Right forelimb (tissue), 1 donor: ENCODE measurements at regions not wholly inside any gene's neighbourhood (a gene's known extent, or its start where the extent isn't known, plus 50 kb on each side); places are given as distances from the start of the nearest gene placed in this dataset.

Experiments
- DNase-seq: peaks from one replicate; pipeline ENCODE4 v3.0.0-alpha.2; 2018

DNA sequence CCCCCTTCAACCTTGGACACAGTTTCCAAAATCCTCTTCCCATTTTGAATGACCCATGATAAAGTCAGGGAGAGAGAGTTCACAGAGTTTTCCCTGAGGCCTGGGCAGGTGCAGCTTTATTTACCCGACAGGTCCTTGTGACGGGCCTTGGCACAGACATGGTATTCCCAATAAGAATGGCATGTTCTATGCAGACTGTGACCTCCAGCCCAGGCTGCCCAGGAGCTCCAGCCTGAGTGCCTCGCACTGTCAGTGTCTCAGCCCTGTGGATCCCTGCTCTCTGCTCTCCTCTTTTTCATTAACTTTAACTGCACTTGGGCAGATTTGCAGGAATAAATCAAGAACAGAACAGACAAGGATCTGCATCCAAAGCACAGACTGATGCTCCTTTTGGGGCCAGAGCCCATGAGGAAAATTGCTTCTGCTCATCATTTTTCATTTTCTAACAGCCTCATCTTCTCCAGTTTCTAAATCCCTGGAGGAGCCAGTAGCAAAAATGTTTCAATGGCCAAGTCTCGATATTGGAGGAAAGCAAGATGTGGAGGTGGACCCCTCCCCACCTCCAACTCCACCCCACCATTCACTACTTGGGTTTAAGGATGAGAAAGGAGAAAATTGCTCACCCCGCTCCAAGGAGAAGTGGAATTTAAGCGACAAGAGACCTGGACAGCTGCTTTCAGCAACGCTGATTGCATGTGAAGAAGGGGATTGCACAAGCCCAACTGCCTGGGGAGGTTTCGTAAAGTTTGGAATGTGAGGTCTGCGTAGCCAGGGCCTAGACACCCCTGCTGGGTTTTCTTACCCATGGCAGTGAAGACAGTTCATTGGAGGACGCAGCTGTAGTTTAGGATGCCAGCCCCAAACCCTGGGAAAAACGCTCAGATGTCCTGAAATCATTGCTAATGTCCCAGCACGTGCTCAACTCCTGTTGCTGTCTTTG is 225.9 kb downstream of the WDR11 start:
- no peak for DNase-seq

DNA sequence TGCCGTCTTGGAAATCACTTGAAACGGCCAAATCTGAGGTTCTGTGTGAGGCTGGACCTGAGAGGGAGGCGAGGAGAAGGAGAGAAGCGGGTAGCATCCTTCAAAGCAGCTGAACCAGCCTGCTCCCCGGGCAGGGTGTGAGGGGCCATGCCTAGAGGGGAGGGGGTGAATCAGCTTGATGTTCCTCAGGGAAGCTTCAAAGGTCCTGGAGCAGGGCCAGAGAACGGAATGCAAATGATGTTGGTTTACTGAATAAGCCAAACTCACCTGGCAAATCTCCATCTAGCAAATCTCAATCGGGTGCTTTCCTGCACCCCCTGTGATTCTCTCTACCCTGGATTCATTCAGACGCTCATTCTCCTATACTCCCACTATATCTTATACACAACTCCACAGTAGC is 226.9 kb downstream of the WDR11 start:
- no peak for DNase-seq

DNA sequence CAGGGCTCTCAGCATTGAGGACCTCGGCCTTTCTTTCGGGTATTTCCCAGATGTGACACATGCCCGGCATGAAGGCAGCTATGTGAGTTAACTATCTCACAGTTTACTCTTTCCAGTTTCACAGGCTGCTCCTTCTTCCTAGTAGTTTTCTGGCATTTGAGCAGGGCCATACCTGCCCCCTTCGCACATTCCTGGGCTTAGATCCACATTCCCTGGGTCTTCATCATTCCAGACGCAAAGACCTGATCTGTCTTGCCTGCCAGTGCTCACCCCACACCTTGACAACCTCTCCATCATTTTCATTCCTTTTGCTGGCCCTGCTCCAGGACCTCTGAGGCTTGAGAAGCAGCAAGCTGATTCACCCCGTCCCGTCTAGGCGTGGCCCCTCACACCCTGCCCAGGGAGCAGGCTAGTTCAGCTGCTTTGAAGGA is 227.5 kb downstream of the WDR11 start:
- DNase-seq, result no peak

DNA sequence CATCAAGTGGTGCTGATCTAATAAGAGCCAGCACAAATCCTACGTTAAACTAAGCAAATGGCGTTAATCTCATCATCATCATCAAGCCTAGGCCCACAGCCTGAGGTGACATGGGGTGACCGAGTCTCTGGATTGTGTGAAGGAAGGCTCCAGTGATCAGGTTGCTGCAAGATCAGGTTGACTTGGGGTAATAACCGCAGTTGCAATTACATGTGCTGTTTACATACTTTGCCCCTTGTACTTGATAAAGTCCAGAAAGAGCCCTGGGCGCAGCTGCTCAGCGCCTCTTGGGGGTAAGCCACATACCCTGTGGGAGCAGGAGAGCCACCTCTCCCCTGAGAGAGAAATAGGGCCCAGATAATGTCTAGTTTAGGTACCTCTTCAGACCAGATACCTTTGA is 228.1 kb downstream of the WDR11 start:
- no peak for DNase-seq

DNA sequence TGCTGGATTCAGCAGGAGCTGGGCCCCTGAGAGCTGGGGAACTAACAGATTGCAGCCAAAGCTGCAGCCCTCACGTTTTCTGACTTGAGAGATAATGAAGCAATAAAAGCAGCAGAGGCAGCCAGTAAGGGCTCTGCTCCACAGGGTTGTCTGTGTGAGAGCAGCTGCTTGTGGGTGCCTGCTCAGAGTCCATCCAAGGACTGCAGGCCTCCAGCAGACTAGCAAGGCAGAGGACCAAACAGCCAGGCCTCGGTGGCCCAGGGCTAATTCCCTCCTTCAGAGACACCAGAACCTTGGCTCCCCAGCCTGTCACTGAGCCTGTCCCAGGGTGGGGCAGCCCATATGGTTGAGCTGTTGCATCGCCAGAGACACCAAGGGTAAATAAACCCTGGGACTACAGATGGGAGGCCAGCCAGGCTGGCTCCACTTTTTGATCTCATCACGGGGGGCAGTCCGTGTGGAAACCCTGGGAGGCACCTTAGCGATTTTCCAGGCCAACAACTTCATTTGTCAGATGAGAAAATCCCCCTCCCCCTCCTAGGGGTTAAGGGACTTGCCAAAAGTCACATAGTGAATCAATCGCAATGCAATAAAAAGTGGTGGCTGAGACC is 229.2 kb downstream of the WDR11 start:
- DNase-seq, result no peak

DNA sequence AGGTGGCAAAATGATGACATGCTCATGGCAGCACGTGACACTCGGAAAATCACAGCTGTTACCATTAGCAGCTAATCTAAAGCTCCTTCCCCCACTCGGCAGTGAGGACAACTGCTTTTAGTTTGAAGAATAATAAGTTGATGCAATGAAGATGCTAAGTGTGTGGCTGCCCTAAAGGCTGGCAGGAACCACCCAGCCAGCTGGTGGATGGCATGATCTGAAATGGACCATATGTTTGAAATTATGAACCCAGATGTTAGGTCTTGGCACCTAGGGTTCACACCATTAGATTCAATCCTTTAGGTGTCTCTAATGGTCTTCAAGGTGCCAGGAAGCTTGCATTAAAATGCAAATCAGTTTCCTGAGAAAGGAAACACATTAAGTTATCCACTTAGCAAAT is 230.1 kb downstream of the WDR11 start:
- DNase-seq, result no peak

DNA sequence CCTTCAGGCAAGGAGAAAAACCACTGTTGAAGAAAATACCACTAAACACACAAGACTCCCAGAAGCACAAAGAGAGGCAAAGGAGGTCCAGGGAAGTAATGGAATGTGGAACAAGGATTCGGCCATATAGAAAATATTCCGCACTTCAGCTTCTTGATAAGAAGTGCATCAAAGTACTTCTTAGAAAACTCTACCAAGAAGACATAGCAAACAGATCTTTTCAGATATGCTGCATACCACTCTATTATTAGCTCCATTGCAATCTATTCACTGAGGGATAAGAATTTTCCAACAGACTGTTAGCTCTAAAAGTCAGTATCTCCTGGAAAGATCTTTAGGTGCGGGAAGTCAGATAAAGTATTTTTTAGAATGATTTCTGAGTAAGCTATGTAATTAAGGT is 231.8 kb downstream of the WDR11 start:
- DNase-seq, result no peak

DNA sequence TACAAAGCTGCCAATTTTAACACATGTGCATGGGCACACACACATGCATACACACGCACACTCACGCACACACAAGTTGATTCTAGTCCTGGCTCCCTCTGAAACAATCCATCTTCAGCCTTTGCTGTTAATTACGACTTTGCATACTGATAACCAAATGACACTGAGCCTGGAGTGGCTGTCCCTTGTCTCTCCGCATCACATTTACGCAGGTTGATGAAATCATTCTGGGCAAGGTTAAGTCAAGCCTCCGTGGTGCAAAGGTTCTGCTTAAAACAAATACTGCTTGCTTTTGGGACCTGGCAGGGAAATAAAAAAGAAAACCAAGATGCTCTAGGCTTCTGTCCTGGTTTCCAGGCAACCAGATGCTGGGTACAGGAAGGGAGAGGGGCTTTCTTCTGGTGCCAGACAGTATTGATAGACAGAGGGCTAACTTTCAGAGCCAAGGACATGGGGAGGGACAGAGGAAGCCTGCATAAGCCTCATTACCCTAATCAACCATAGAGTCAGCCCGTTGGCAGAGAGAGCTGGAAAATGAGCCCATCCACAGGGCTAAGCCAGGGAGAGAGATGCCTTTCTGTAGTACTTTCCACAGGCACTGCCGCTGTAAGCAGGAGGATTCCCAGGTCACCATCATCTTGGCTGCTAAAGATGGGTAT is 233.0 kb downstream of the WDR11 start:
- DNase-seq, result no peak

DNA sequence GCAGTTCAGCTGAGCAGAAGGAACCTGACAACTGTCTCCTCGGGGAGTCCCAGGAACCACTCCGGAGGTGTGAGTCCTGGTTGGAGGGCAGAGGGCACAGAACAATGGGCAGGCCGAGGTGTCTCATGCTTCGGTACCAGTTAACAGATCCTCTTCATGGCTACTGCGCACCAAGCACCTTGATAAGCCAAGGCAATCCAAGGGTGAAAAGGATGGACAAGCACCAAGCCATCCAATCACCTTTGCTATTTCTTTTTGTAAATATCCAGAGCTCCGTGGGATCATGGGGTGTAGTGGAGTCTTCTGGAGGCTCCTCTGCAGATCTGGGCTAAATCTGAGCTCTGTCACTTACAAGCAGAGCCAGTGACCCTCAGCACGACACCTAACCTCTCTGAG is 233.5 kb downstream of the WDR11 start:
- no peak for DNase-seq

DNA sequence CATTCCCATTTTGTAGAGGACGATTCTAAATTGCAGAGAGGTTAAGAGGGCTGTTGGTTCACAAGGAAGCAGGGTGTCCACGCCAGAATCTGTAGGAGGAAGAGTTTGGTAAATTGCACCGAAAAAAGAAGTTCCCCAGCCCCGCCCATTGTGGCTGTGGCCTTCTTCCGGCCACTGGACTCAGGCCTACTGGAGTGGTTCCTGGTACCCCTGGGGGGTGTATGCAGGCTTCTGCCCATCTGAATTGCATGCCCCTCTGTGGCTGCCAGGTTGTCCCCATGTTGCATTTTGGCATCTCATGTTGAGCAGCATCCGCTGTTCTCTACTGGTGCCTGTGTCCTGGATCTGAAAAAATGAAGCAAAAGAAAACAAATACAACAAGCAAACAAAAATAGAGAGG is 234.2 kb downstream of the WDR11 start:
- no peak for DNase-seq

DNA sequence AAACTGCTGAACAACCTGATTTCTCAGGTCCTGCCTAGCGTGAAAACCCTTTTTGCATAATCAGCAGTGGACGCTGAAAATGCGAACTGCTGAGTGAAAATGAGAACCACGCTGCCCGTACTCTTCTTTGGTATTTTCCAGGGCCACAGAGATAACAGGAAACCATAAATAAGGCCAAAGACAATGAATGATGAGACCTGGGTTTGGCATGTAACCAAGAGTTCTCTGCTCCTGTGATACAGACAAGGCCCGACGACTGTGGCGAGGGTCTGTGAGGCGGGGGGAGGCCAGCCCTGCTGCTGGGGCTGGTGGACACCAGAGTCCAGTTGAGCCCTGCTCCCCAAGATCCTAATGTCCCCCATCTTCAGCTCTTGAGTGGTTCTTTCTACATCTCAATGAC is 236.0 kb downstream of the WDR11 start:
- no peak for DNase-seq

DNA sequence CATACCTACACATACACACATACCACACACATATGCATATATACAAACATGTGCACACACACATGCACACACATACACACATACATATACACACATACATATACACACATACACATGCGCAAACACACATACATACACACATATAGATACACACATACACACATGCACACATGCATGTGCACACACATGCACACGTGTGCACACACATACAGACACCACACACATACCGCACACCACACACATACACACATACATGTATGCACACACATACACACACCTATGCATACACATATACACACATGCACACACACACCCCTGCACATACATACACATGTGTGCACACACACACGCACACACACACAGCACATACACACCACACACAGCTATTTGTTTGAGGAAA is 236.5 kb downstream of the WDR11 start:
- DNase-seq, result no peak

DNA sequence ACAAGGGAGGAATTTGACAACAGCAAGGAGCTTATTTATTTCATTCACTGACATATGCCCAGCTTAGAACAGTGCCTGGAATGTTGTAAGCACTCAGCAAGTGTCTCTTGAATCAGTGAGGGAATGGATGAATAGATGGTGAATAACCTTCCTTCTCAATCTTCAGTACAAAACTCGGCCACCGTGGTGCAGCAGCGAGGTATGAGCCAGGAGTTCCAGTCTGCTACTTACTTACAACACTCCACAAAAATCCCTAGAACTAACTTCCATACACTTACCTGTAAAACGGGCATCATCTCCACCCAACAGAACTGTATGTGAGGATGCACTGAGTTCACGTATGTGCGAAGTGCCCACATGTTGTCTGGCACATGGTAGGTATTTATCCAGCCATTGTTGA is 237.4 kb downstream of the WDR11 start:
- DNase-seq, result no peak

DNA sequence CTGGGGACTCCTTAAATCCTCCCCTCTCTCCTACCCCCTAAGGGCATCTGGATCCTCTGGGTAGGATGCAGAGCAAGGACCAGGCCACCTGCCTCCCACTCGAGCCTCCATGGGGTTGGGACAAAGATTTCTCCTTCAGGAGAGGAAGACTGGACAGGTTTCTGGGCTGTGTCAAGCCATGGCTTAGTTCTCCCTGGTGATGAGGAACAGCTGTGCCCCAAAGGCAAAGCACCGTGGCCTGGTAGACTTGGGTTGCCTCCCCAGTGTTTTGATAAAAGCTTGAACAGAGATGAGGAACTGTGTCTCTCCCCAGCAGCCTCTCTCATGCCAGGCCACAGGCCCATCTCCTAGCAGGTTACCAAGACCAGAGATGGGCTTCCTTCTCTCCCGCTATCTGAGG is 238.3 kb downstream of the WDR11 start:
- DNase-seq, result no peak

DNA sequence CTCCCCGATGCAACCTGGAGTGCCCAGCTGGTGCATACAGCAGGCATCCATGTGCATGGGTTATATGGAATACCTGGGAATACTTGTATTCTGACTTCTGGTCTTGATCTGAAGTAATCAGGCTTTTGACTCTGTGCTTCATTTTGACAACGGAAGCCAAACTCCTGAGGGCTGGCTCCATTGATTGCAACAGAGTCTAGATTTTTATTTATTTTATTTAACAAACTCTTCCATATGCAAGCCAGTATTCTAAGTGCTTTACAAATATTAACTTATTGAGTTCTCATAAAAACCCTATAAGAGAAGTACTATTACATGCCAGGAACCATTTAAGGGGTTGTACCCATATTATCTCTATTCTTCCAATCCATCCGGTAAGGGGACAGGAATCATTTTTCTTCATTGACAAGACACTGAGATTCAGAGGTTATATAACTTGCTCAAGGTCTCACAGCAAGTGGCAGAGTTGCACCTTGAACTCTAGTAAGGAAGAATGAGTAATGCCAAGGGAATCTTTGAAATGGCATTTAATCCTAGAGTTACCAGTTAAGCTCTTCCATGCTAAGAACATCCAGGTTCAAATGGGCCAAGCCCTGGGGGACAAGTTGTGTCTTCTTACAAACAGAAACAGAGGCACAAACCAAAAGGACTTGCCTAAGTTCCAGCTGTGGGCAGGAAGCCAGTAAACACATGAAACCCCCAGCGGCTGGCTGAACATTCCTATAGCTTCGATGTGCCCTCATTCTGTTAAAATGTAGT is 241.0 kb downstream of the WDR11 start:
- no peak for DNase-seq

DNA sequence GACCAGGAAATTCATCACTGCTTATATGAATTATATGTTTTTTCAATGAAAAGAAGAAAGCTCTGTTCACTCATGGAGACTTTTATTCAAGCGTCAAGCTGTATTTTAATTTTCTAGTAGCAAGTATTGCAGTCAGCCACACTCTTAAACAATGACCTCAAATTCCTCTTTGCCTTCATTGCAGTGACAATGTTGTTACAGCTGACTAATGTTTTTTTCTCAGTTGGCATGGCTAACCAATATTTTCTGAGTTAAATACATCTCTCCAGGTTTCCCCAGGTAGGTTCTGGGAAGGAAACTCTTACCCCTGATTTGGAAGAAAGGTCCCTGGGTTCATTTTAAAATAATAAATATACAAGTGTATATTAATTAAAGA is 241.5 kb downstream of the WDR11 start:
- no peak for DNase-seq

DNA sequence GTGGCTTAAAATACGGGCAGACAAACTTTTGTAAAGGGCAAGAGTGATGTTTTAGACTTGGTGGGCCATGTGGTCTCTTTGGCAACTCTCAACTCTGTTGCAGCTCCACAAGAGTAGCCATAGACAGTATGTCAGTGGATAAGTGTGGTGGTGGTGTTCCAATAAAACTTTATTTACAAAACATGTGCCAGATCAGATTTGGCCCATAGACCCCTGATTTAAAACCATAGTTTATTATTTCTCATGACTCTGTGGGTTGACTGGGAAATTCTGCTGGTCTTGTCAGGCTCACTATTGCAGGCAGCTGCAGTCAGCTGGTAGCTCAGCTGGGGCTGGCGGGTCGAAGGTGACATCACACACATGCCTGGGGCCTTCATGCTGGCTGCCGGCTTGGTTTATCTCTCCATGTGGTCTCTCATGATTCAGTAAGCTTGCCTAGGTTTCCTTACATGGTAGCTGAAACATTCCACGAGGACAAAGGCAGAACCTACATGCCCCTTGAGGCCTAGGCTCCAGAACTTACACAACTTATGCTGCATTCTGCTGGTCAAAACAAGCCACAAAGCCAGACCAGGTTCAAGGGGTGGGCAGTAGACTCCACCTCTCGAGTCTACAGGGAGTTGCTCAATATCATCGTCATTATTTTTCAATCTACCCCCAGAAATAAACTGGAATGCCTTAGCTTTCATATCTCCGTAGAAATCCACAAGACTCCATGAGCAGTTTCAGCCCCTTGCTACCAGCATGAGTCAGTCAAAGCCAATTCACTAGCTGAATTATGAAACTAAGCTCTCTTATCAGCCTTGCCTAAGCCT is 245.7 kb downstream of the WDR11 start:
- DNase-seq, result no peak

DNA sequence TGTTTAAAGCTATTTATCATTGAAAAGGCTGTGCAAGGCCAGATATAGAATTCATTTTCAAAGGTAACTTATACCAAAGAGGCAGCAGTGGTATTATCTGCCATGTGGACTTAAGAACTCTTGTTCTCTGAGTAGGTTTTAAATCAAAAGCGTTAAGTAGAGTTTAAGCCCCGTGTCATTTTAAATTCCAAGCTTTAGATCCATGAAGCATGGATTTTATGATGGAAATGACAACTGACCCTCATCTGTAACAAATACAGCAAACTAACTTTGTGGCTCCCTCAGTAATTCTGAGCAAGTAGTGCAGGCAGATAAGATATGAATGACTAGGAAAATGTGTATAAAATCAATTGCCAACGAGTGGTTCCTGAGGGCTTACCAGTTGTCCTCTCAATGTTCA is 247.0 kb downstream of the WDR11 start:
- DNase-seq, result no peak

DNA sequence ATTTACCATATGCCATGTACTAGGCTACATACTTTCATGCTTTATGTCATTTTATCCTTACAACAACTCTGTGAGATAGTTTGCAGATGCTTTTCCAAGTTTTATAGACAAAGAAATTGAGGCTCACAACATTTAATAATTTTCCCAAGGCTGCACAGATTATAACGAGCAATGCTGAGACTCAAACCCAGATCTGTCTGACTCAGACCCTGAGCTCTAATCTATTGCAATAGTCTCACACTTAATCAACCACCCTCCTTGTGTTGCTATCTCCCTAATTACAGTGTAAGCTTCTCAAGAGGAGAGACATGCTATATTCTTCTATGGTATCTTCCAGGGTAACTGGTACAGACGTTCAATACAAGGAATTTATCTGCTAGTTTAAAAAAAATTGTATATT is 247.6 kb downstream of the WDR11 start:
- no peak for DNase-seq

DNA sequence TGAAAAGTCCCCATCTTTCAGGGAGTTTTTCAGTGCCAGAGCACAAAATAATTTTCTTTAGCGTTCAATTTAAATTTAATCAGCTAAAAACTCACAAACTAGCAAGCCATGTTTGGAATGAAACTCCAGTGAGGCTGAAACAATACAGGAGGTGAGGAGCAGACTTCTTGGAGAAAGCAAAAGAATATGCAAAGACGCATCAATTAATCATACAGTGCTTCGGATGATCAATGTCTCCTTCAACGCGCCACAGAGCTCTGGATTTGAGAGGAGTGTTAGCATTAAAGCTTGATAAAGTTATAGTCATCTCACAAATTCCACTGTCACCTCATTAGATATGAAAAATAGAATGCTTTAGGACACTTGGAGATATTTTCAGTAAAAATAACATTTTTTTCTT is 248.0 kb downstream of the WDR11 start:
- DNase-seq, result no peak

DNA sequence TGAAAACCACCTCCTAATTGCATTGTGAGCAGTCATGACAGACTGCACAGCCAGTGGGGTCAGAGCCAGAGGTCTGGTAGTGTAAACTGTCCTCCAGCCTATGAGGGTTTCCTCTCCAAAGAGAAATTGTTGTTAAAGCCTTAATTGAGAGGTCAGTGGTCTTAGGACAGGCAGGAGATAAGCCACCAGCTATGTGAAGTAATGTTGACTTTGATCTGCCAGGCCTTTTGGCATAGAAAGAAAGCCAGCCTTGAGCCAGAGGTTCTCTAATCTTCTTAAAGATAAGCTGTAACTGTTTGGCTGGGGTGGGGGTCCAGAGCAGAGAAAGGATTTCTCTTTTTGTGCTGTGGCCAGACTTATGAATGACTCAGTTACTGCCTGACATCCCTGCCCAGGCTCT is 248.4 kb downstream of the WDR11 start:
- no peak for DNase-seq

DNA sequence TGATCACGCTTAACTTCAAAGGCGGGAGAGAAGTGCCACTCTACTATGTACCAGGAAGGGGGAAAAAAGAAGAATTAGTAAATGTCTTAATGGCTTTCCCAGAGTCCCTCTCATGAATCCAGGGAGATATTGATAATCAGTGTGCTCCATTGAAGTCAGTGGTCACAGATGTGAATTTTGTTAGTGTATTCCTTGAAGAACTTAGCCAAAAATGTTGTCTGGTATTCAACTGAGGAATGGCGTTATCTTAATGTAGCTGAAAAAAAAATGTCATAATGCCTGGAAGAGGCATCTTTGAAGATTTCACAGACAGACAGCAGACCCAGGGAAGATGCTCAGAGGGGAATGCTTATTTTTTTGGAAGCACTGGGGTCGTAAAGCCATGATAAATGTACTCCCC is 250.4 kb downstream of the WDR11 start:
- no peak for DNase-seq

DNA sequence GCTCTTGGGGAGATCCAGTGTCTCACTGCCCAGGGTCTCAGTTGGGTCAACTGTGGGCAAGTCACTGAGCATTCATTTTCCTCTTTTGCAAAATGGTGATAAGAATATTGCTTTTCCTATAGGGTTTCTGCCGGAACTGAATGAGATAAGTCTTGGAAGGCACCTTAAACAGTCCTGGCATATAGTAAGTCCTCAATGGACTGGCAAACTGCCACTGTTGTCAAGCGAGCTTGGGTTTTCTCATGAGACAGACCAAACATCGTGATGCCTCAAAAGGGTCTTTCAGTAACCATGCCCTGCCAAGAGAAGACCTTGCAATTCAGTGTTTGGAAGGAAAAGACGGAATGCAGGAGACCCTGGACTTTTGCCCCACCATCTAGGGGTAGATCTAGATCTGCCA is 251.5 kb downstream of the WDR11 start:
- no peak for DNase-seq
